ENCODE measurements at regions not wholly inside any gene's neighbourhood (a gene's known extent, or its start where the extent isn't known, plus 50 kb on each side); places are given as distances from the start of the nearest gene placed in this dataset.

- H3K4me3 ChIP-seq (replicated peaks in 1 of 3; ENCODE audit: insufficient read depth in 1 of 3, low read depth in 2 of 3, low read length in 3 of 3), result no peak overlapping the region
- intact Hi-C loops (cut with micrococcal nuclease; ENCODE audit: unreplicated experiment), result no loop called here
- TF ChIP-seq ZNF292 (CRISPR knock-in tag; IDR thresholded peaks at IDR 0.05; ENCODE audit: borderline replicate concordance, low read depth) (no peak), FOXP4 (CRISPR knock-in tag; IDR thresholded peaks at IDR 0.05) (no peak), ZFP1 (CRISPR knock-in tag; IDR thresholded peaks at IDR 0.05) (no peak), ZC3H13 (CRISPR knock-in tag; IDR thresholded peaks at IDR 0.05) (no peak)
- TF ChIP-seq, protein P1, sequence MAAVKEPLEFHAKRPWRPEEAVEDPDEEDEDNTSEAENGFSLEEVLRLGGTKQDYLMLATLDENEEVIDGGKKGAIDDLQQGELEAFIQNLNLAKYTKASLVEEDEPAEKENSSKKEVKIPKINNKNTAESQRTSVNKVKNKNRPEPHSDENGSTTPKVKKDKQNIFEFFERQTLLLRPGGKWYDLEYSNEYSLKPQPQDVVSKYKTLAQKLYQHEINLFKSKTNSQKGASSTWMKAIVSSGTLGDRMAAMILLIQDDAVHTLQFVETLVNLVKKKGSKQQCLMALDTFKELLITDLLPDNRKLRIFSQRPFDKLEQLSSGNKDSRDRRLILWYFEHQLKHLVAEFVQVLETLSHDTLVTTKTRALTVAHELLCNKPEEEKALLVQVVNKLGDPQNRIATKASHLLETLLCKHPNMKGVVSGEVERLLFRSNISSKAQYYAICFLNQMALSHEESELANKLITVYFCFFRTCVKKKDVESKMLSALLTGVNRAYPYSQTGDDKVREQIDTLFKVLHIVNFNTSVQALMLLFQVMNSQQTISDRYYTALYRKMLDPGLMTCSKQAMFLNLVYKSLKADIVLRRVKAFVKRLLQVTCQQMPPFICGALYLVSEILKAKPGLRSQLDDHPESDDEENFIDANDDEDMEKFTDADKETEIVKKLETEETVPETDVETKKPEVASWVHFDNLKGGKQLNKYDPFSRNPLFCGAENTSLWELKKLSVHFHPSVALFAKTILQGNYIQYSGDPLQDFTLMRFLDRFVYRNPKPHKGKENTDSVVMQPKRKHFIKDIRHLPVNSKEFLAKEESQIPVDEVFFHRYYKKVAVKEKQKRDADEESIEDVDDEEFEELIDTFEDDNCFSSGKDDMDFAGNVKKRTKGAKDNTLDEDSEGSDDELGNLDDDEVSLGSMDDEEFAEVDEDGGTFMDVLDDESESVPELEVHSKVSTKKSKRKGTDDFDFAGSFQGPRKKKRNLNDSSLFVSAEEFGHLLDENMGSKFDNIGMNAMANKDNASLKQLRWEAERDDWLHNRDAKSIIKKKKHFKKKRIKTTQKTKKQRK (IDR thresholded peaks at IDR 0.05; ENCODE audit: low read length), result no peak
- FAIRE-seq (no peak), DNase-seq (ENCODE audit: low spot score) (no peak), ATAC-seq (no peak)
- ChIA-PET POLR2A (no interaction called here), CTCF (ENCODE audit: low intra/inter-chr PET ratio, low total read pairs) (no interaction called here)
- H3K27me3 ChIP-seq (ENCODE audit: control insufficient read depth in 1 of 2, insufficient read depth in 2 of 2, low read length in 2 of 2), result no peaks in the 10 kb centered on the region
- no peak overlapping the region for H3K27ac ChIP-seq (ENCODE audit: extremely low read length, insufficient read depth, low read length)
- no peaks in the 10 kb centered on the region for H3K36me3 ChIP-seq (replicated peaks in 1 of 2; ENCODE audit: control insufficient read depth in 1 of 2, insufficient read depth in 2 of 2, low read length in 2 of 2)
- no peak overlapping the region for H3K9ac ChIP-seq (ENCODE audit: insufficient read depth, low read depth, low read length)
- H3K9me3 ChIP-seq (ENCODE audit: low read length), result peaks cover 17% of the 10 kb centered on the region
- 10% methylated on average over 5 of the region's 5 CpGs for WGBS (ENCODE audit: low lambda C conversion rate)
- no peaks in the 10 kb centered on the region for H3K4me1 ChIP-seq (ENCODE audit: insufficient read depth, low read length)
- no peak overlapping the region for H3K4me2 ChIP-seq (ENCODE audit: low read depth, low read length)
- H4K20me1 ChIP-seq (ENCODE audit: insufficient read depth, low read length), result no peaks in the 10 kb centered on the region
- BruUV-seq (replicated peaks), result no TSS peak
- H3K79me2 ChIP-seq (ENCODE audit: insufficient read depth, low read length), result no peaks in the 10 kb centered on the region
- in situ Hi-C loops (cut with HindIII; ENCODE audit: extremely low pct_ligation_motif_present, low pct_unique_long_range_greater_than_20kb), result no loop called here
- no peak overlapping the region for H2AFZ ChIP-seq (ENCODE audit: low read length)
Observed at GRCh38 chr1:81232420-81232819, 568.3 kb upstream of the ADGRL2 start.

All from HepG2 (cell line).